ENCODE measurements at regions not wholly inside any gene's neighbourhood (a gene's known extent, or its start where the extent isn't known, plus 50 kb on each side); places are given as distances from the start of the nearest gene placed in this dataset. TPM values are rescaled to one million over a fixed set of nuclear protein-coding genes. Genes with fewer than 3 reads are reported as not detected.

DNA sequence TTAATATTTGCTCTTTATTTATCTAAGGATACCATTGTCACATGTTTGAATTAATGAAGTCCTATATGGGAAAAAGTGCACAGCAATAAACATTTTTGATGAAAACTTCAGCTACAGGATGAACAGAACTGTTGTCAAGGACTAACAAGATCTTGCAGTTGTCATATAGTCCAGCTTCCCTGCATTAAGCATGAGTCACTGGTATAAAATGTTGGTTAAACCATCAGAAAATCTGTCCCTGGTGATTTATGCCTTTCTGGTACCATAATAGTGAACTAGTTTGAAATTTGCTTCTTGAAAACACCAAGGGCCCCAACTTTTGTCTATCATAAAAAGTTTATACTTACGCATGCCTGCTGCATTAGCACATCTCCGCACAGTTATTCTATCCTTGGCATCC, 60.4 kb upstream of the RSPO3 start:
- Mint-ChIP-seq H3K36me3 (ENCODE audit: low read depth) (no peaks in the 10 kb centered on the region), H3K9me3 (peaks cover 3% of the 10 kb centered on the region), H3K27ac (no peak overlapping the region), H3K4me1 (no peaks in the 10 kb centered on the region), H3K4me3 (no peak overlapping the region), H3K27me3 (no peaks in the 10 kb centered on the region)
- DNase-seq, result no peak
- POLR2A ChIA-PET, result no interaction called here
- CTCF ChIA-PET, result no interaction called here

DNA sequence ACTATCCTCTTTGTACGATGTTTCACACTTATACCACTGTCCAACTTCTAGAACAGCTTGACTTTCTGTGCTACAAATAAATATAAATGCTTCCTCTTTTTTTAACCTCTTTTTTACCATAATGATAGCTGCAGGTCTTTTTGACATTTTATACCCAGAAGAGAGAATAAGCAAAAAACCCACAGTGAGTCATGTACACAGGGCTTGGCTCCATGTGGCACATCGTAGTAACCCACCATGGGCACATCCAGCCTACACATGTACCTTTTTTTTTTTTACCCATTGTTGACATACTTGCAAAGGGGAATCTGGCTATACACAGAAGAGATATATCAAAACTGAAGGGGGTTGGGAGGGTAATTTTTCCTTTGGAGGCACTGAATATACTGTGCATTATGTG, 59.5 kb upstream of the RSPO3 start:
- H3K27ac Mint-ChIP-seq, result no peak overlapping the region
- H3K27me3 Mint-ChIP-seq, result no peaks in the 10 kb centered on the region
- ChIA-PET POLR2A (no interaction called here), CTCF (no interaction called here)
- H3K36me3 Mint-ChIP-seq (ENCODE audit: low read depth), result no peaks in the 10 kb centered on the region
- no peaks in the 10 kb centered on the region for H3K4me1 Mint-ChIP-seq
- H3K9me3 Mint-ChIP-seq, result peaks cover 3% of the 10 kb centered on the region
- no peak for DNase-seq
- H3K4me3 Mint-ChIP-seq, result no peak overlapping the region

Small RNA genes in the stretch of these regions (microRNA-seq; reads per million reads assigned to microRNA genes)
- not detected for gene MIR588 (ENCODE audit: borderline microRNAs expressed, borderline replicate concordance)
